GM12873 (cell line): ENCODE measurements at regions not wholly inside any gene's neighbourhood (a gene's known extent, or its start where the extent isn't known, plus 50 kb on each side); places are given as distances from the start of the nearest gene placed in this dataset.

Experiments used
- CTCF ChIP-seq: IDR thresholded peaks from 2 replicates; pipeline ENCODE4 v1.5.1; 2012; ENCODE audit warnings: low read depth, mild to moderate bottlenecking, moderate library complexity, low read length, control low read depth; ENCODE audit not compliant: insufficient read depth; ENCODE audit errors: missing control alignments

GRCh38 chr11:112863305-112863704 lies 97.9 kb upstream of the NCAM1 start:
- no peak for TF ChIP-seq CTCF

- TF ChIP-seq CTCF = no peak
Measured at GRCh38 chr11:112864672-112865071, 96.5 kb upstream of the NCAM1 start.

- TF ChIP-seq CTCF = no peak
Measured at GRCh38 chr11:112871909-112872500, 89.2 kb upstream of the NCAM1 start.

- no peak for TF ChIP-seq CTCF
Measured at GRCh38 chr11:112874980-112875379, 86.2 kb upstream of the NCAM1 start.

GRCh38 chr11:112877581-112877980 lies 83.6 kb upstream of the NCAM1 start:
- TF ChIP-seq CTCF = no peak

GRCh38 chr11:112878033-112878601 lies 83.1 kb upstream of the NCAM1 start:
- TF ChIP-seq CTCF = no peak

- no peak for TF ChIP-seq CTCF
Measured at GRCh38 chr11:112880495-112880894, 80.7 kb upstream of the NCAM1 start.
